Activated CD4-positive, alpha-beta T cell treated with anti-CD3 and anti-CD28 coated beads, Interleukin-2, amount 10 ng/mL, durations not matched to agents 24 days and 14 days (primary cell): ENCODE measurements at regions not wholly inside any gene's neighbourhood (a gene's known extent, or its start where the extent isn't known, plus 50 kb on each side); places are given as distances from the start of the nearest gene placed in this dataset.
"Not testable (repeated sequence)": the region's sequence is repeated elsewhere in the genome, so short reads cannot be mapped to it uniquely, and the experiment has no call there.

Source experiments
- DNase-seq: peaks from one replicate; pipeline ENCODE4 v3.0.0; 2022
- H3K27ac Mint-ChIP-seq: one replicate; pipeline ENCODE4 v1.8.0; 2022; ENCODE audit warnings: mild to moderate bottlenecking, mixed read lengths
- H3K27me3 Mint-ChIP-seq: one replicate; pipeline ENCODE4 v1.8.0; 2022; ENCODE audit warnings: mixed read lengths
- H3K36me3 Mint-ChIP-seq: one replicate; pipeline ENCODE4 v1.8.0; 2022; ENCODE audit warnings: low read depth, mild to moderate bottlenecking, mixed read lengths
- H3K4me1 Mint-ChIP-seq: one replicate; pipeline ENCODE4 v1.8.0; 2021; ENCODE audit warnings: mixed read lengths
- H3K4me3 Mint-ChIP-seq: one replicate; pipeline ENCODE4 v1.8.0; 2022; ENCODE audit warnings: mild to moderate bottlenecking, moderate library complexity, mixed read lengths
- H3K9me3 Mint-ChIP-seq: one replicate; pipeline ENCODE4 v1.8.0; 2021; ENCODE audit warnings: mixed read lengths
- intact Hi-C: fragments of 100-400 bp; cut with micrococcal nuclease; formaldehyde crosslinking; loops from one replicate; pipeline ENCODE4 v1.15.1; 2023

DNA sequence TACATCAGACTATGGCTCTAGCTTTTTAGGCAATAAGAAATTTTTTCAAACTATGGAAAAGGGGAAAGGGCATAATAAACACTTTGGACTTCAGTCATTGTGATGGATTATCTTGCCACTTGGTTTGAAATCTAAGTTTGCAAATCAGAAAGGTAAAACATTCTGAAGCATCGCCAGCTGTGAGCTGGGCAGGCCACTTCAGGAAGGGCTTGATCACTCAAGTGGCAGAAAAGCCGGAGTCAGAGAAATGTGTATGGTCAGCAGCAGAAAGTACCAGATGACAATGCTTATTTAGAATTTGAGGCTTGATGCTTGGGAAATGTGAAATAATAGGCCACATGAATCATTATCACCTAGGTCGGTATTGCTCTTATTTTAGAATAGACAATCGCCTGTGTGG, 79.7 kb downstream of the ZNF648 start:
- Mint-ChIP-seq H3K36me3 (no peaks in the 10 kb centered on the region), H3K9me3 (no peaks in the 10 kb centered on the region), H3K4me3 (no peak overlapping the region), H3K27ac (no peak overlapping the region), H3K4me1 (peaks cover 4% of the 10 kb centered on the region), H3K27me3 (peaks cover 26% of the 10 kb centered on the region)
- intact Hi-C loops = no loop called here
- DNase-seq = no peak

DNA sequence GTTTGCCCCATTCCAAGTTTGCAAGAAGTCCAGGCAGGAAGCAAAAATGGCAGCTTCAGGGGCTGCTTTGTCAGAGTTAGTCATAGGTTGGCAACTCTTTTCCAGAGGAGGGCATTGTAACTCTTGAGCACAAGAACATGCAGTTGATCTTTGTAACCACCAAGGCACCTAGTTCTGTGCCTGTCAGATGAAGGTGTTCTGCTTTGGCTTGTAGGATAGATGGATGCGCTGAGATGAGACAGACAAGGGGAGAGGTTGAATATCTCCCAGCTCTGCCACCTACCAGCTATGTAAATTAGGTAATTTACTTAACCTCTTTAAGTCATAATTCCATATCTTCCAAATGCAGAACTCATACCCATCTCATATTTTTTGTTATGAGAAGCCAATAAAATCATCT, 89.3 kb downstream of the ZNF648 start:
- intact Hi-C loops = no loop called here
- Mint-ChIP-seq H3K27me3 (peaks cover 7% of the 10 kb centered on the region), H3K27ac (no peak overlapping the region), H3K4me1 (no peaks in the 10 kb centered on the region), H3K4me3 (no peak overlapping the region), H3K36me3 (no peaks in the 10 kb centered on the region), H3K9me3 (no peaks in the 10 kb centered on the region)
- DNase-seq = no peak

DNA sequence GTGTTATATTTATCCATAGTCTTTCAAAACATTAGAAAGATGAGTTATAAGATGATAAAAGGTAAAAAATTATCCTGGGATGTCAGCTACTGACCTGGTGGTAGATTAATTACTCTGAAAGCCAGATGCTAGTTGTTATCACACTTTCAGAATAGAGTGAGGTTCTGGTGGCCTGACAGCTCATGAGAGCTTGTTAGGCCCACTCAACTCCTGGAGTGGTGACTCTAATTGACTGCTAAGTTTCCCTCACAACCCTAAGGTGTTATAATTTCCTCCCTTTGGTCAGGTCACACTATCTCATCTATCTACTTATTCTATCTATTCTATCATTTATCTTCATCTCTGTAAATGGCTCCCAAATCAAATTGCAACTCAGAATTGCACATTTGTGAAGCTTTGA, 90.1 kb downstream of the ZNF648 start:
- no peak for DNase-seq
- peaks cover 7% of the 10 kb centered on the region for H3K27me3 Mint-ChIP-seq

DNA sequence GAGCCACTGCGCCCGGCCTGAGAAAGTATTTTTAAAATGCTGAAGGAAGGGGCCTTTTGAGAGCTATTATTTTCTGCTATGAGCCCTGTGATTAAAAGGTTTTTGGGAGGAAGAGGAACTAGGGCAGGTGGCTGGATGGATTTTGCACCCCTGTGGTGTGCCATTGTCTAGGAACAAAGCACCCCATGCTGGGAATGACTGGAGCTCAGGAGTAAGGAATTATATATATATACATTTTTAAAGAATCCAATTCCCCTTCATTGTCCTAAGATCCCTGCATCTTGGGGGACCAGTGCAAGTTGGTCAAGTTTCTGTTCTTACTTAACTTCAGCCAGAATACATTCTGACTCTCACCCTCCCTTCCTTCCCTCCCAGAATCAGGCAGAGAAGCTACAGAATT, 91.6 kb downstream of the ZNF648 start:
- Mint-ChIP-seq H3K9me3 (no peaks in the 10 kb centered on the region), H3K4me3 (no peak overlapping the region), H3K36me3 (no peaks in the 10 kb centered on the region), H3K27me3 (peaks cover 3% of the 10 kb centered on the region), H3K27ac (no peak overlapping the region), H3K4me1 (no peaks in the 10 kb centered on the region)
- intact Hi-C loops = no loop called here
- no peak for DNase-seq

More for the DNA sequence above, 90.1 kb downstream of the ZNF648 start:
- Mint-ChIP-seq H3K9me3 (no peaks in the 10 kb centered on the region), H3K4me1 (no peaks in the 10 kb centered on the region), H3K27ac (no peak overlapping the region), H3K4me3 (no peak overlapping the region), H3K36me3 (no peaks in the 10 kb centered on the region)
- intact Hi-C loops = no loop called here

DNA sequence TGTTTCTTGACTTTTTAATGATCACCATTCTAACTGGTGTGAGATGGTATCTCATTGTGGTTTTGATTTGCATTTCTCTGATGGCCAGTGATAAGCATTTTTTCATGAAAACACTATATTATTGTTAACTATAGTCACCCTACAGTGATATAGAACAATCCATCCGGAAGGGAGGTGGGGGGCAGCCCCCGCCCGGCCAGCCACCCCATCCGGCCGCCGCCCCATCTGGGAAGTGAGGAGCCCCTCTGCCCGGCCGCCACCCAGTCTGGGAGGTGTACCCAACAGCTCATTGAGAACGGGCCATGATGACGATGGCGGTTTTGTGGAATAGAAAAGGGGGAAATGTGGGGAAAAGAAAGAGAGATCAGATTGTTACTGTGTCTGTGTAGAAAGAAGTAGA, 106.8 kb downstream of the ZNF648 start:
- H3K4me3 Mint-ChIP-seq, DNase-seq, H3K27me3 Mint-ChIP-seq, H3K36me3 Mint-ChIP-seq, H3K4me1 Mint-ChIP-seq, intact Hi-C loops, H3K27ac Mint-ChIP-seq: not testable (repeated sequence)
- peaks cover 16% of the 10 kb centered on the region for H3K9me3 Mint-ChIP-seq

DNA sequence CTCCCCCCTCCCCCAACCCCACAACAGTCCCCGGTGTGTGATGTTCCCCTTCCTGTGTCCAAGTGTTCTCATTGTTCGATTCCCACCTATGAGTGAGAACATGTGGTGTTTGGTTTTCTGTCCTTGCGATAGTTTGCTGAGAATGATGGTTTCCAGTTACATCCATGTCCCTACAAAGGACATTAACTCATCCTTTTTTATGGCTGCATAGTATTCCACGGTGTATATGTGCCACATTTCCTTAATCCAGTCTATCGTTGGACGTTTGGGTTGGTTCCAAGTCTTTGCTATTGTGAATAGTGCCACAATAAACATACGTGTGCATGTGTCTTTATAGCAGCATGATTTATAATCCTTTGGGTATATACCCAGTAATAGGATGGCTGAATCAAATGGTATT, 107.3 kb downstream of the ZNF648 start:
- H3K27me3 Mint-ChIP-seq, H3K4me3 Mint-ChIP-seq, H3K4me1 Mint-ChIP-seq, DNase-seq, H3K36me3 Mint-ChIP-seq, intact Hi-C loops, H3K27ac Mint-ChIP-seq: not testable (repeated sequence)
- H3K9me3 Mint-ChIP-seq = peaks cover 13% of the 10 kb centered on the region

DNA sequence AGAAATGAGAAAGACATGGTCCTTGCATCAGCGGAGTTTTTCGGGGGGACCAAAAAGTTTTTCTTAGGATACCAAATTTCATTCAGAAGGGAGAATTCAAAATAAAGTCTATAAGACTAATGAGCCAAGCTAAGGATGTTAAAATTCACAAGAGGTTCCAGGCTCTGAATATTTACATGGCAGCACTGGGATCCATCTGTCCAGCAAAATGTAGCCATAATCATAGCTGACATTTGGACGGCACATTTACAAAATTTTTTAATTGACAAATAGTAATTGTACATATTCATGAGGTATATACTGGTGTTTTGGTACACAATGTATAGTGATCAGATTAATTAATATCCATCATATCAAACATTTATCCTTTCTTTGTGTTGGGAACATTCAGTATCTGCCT, 107.9 kb downstream of the ZNF648 start:
- H3K27ac Mint-ChIP-seq = no peak overlapping the region
- H3K4me1 Mint-ChIP-seq = no peaks in the 10 kb centered on the region
- peaks cover 7% of the 10 kb centered on the region for H3K9me3 Mint-ChIP-seq
- no peaks in the 10 kb centered on the region for H3K36me3 Mint-ChIP-seq
- DNase-seq = no peak
- H3K27me3 Mint-ChIP-seq = peaks cover 6% of the 10 kb centered on the region
- no peak overlapping the region for H3K4me3 Mint-ChIP-seq
- intact Hi-C loops = no loop called here

DNA sequence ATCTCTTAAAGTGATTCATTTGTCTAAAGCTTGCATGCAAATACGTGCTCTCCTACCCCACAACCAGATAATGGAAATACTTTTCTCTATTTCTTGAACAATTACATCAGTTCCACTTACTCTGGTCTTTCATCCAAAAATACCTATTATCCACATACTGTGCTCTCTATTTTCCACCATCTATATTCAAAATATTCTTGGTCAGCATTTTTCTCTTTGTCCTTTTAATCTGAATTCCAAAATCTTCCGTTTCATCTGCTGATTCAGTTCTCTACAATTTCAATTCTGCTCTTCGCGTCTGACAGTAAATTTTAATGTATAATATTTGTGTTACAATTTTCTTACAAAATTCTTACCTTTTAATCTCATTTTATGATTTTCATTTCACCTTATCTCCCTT, 110.3 kb downstream of the ZNF648 start:
- DNase-seq = no peak
- no peak overlapping the region for H3K27ac Mint-ChIP-seq
- H3K4me1 Mint-ChIP-seq = no peaks in the 10 kb centered on the region
- H3K9me3 Mint-ChIP-seq = peaks cover 19% of the 10 kb centered on the region
- H3K4me3 Mint-ChIP-seq = no peak overlapping the region
- intact Hi-C loops = no loop called here
- H3K36me3 Mint-ChIP-seq = no peaks in the 10 kb centered on the region
- H3K27me3 Mint-ChIP-seq = peaks cover 7% of the 10 kb centered on the region

DNA sequence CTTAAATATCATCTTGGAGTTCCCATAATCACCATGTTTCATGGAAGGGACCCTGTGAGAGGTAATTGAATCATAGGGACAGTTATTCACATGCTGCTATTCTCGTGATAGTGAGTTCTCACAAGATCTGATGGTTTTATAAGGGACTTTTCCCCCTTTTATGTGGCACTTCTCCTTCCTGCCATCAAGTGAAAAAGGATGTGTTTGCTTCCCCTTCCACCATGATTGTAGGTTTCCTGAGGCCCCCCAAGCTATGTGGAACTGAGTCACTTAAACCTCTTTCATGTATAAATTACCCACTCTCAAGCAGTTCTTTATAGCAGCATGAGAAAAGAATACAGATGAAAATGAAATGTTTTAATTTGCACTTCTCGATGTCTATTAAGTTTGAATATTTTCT, 112.0 kb downstream of the ZNF648 start:
- intact Hi-C loops = no loop called here
- no peak for DNase-seq
- Mint-ChIP-seq H3K27ac (no peak overlapping the region), H3K4me3 (no peak overlapping the region), H3K36me3 (no peaks in the 10 kb centered on the region), H3K4me1 (no peaks in the 10 kb centered on the region), H3K9me3 (peaks cover 20% of the 10 kb centered on the region), H3K27me3 (peaks cover 11% of the 10 kb centered on the region)

DNA sequence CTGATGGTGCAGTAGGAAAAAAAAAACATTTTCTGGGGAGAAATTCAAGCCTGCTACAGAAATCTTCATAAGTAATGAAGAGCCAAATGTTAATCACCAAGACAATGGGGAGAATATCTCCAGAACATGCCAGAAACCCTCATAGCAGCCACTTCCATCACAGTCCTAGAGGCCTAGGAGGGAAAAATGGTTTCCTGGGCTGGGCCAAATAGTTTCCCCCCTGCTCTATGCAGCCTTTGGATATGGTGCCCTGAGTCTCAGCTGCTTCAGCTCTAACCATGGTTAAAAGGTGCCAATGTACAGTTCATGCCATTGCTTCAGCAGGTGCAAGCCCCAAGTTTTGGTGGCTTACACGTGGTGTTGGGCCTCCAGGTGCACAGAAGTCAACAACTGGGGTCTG, 113.1 kb downstream of the ZNF648 start:
- no peaks in the 10 kb centered on the region for H3K36me3 Mint-ChIP-seq
- no peak for DNase-seq
- H3K27ac Mint-ChIP-seq = no peak overlapping the region
- peaks cover 23% of the 10 kb centered on the region for H3K9me3 Mint-ChIP-seq
- no peak overlapping the region for H3K4me3 Mint-ChIP-seq
- intact Hi-C loops = no loop called here
- no peaks in the 10 kb centered on the region for H3K4me1 Mint-ChIP-seq
- peaks cover 18% of the 10 kb centered on the region for H3K27me3 Mint-ChIP-seq

DNA sequence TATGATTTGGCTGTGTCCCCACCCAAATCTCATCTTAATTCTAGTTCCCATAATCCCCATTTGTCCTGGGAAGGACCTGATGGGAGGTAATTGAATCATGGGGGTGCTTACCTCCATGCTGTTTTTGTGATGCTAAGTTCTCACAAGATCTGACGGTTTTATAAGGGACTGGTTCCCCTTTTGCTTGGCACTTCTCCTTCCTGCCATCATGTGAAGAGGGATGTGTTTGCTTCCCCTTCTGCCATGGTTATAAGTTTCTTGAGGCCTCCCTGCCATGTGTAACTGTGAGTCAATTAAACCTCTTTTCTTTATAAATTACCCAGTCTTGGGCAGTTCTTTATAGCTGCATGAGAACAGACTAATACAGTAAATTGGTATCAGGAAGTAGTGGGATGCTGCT, 114.1 kb downstream of the ZNF648 start:
- Mint-ChIP-seq H3K27ac (no peak overlapping the region), H3K4me1 (no peaks in the 10 kb centered on the region), H3K36me3 (no peaks in the 10 kb centered on the region), H3K9me3 (peaks cover 23% of the 10 kb centered on the region), H3K4me3 (no peak overlapping the region), H3K27me3 (peaks cover 24% of the 10 kb centered on the region)
- DNase-seq = no peak
- intact Hi-C loops = no loop called here

DNA sequence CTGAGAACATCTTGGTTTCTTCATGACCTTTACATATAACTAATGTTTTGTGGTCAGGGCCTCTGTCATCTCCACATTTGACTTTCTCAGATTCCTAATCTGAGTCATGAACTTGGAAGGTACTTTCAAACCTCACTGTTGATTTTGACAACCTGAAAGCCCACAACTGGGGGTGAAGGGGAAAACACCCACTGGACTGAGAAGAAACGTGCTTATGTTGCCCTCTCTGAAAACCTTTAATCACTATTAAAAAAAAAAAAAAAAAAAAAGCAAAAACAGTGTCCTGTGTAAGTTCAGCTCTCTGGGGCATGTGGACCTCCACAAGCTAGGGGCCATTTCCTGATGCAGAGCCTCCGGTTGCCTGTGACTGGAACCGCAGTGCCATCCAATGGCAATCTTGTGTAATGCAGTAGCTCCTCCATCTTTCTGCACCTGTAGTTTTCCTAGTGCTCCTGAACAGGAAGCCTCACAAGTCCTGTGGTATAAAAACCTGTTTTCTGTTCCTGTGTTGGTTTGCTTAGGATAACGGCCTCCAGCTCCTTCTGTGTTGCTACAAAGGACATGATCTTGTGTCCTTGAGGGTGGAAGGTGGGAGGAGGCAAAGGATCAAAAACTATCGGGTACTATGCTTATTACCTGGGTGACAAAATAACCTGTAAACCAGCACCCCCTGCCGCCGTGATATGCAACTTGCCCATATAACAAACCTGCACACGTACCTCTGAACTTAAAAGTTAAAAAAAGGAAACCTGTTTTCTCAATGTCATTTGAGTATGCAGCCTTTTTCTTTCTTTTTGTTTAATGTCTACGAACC, 124.5 kb downstream of the ZNF648 start:
- intact Hi-C loops = loop anchor here (2.0 to 5.0 kb wide), 2 partner anchors 110 to 458 kb away; no protein-coding TSS in a partner anchor
- peak; percentile 76 for DNase-seq
- no peak overlapping the region for H3K27ac Mint-ChIP-seq
- no peaks in the 10 kb centered on the region for H3K36me3 Mint-ChIP-seq
- no peak overlapping the region for H3K4me3 Mint-ChIP-seq
- no peaks in the 10 kb centered on the region for H3K4me1 Mint-ChIP-seq
- H3K27me3 Mint-ChIP-seq = peaks cover 6% of the 10 kb centered on the region
- no peaks in the 10 kb centered on the region for H3K9me3 Mint-ChIP-seq

DNA sequence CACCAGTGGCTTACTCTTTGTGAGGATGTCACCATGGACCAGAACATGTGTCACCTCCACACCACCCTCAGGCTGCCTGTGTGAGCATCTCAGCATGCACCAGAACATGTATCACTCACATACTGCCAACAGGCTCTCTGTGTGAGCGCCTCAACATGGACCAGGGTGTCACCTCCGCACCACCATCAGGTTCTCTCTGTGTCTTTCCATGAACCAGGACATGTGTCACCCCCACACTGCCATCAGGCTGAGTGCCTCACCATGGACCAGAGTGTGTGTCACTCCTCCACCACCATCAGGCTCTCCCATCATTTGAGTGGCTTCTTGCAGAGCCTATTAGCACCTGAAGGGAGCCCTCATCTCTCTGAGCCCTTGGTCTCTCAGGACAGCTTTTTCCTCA, 125.2 kb downstream of the ZNF648 start:
- no peaks in the 10 kb centered on the region for H3K9me3 Mint-ChIP-seq
- peak; percentile 56 for DNase-seq

DNA sequence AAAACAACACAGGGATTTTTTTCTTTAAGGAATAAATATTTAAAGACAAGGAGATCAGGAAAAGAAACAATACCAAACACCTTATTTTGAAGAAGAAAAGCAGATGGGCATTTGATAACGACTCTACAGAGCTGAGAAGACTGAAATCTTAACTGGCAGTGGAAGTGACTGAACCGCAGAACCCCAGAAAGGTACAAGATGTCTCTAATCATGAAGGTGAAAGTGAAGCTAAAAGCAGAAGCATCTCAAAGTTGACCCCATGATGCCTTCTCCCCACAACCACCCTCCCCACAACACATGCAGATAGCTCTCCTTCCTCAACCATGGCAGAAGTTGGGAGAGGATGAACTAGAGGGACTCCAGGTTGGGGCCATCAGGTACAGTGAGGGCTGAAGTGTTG, 129.6 kb downstream of the ZNF648 start:
- H3K4me1 Mint-ChIP-seq = no peaks in the 10 kb centered on the region
- H3K9me3 Mint-ChIP-seq = no peaks in the 10 kb centered on the region
- H3K36me3 Mint-ChIP-seq = no peaks in the 10 kb centered on the region
- no peak overlapping the region for H3K27ac Mint-ChIP-seq
- intact Hi-C loops = no loop called here
- H3K27me3 Mint-ChIP-seq = peaks cover 5% of the 10 kb centered on the region
- DNase-seq = no peak
- no peak overlapping the region for H3K4me3 Mint-ChIP-seq

More for the DNA sequence above, 125.2 kb downstream of the ZNF648 start:
- Mint-ChIP-seq H3K36me3 (no peaks in the 10 kb centered on the region), H3K27ac (no peak overlapping the region), H3K4me1 (no peaks in the 10 kb centered on the region), H3K27me3 (peaks cover 5% of the 10 kb centered on the region), H3K4me3 (no peak overlapping the region)
- intact Hi-C loops = loop anchor here (2.0 to 5.0 kb wide), 2 partner anchors 111 to 457 kb away; no protein-coding TSS in a partner anchor

DNA sequence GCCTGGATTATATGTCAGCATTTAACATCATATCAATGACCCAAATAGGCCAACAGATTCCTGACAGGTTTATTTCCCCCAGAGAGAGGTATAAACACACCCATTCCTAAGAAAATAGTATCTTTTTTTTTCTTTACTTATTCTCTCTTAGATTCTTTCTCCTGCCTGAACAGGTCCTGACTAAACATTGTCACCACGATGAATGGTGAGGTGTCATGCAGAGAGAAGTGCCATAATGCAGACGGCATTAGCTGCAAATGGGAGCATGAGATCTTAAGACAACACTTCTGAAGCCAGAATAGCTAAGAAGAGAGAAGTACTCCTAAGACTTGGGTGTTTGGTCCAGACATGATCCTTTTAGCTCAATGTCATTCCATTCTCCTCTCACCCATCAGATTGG, 131.3 kb downstream of the ZNF648 start:
- Mint-ChIP-seq H3K36me3 (no peaks in the 10 kb centered on the region), H3K4me3 (no peak overlapping the region), H3K27ac (no peak overlapping the region), H3K4me1 (no peaks in the 10 kb centered on the region), H3K9me3 (no peaks in the 10 kb centered on the region), H3K27me3 (peaks cover 8% of the 10 kb centered on the region)
- DNase-seq = no peak
- intact Hi-C loops = no loop called here
